ENCODE measurements at regions not wholly inside any gene's neighbourhood (a gene's known extent, or its start where the extent isn't known, plus 50 kb on each side); places are given as distances from the start of the nearest gene placed in this dataset.
A peak's percentile ranks its signal among the peaks of the same experiment; 100 is the strongest.
"Not testable (repeated sequence)": the region's sequence is repeated elsewhere in the genome, so short reads cannot be mapped to it uniquely, and the experiment has no call there.

GRCh38 chr3:113377158-113377557 is 64.1 kb downstream of the CFAP44 start:
- H3K27ac ChIP-seq: no peak overlapping the region

GRCh38 chr3:113374078-113374477 is 67.2 kb downstream of the CFAP44 start:
- no peak for TF ChIP-seq CTCF (IDR thresholded peaks at IDR 0.05)
- TF ChIP-seq ZFX (IDR thresholded peaks at IDR 0.05; ENCODE audit: borderline replicate concordance): no peak
- H3K27ac ChIP-seq: no peak overlapping the region

More at GRCh38 chr3:113377158-113377557, 64.1 kb downstream of the CFAP44 start:
- TF ChIP-seq ZFX (IDR thresholded peaks at IDR 0.05; ENCODE audit: borderline replicate concordance): no peak
- TF ChIP-seq CTCF (IDR thresholded peaks at IDR 0.05): no peak

DNA sequence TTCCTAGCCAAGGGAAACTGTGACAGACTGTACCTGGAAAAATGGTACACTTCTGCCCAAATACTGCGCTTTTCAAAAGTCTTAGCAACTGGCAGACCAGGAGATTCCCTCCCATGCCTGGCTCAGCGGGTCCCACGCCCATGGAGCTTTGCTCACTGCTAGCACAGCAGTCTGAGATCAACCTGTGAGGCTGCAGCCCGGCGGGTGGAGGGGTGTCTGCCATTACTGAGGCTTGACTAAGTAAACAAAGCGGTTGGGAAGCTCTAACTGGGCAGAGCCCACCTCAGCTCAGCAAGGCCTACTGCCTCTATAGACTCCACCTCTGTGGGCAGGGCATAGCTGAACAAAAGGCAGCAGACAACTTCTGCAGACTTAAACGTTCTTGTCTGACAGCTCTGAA is 74.5 kb downstream of the CFAP44 start:
- not testable (repeated sequence) for H3K27ac ChIP-seq

DNA sequence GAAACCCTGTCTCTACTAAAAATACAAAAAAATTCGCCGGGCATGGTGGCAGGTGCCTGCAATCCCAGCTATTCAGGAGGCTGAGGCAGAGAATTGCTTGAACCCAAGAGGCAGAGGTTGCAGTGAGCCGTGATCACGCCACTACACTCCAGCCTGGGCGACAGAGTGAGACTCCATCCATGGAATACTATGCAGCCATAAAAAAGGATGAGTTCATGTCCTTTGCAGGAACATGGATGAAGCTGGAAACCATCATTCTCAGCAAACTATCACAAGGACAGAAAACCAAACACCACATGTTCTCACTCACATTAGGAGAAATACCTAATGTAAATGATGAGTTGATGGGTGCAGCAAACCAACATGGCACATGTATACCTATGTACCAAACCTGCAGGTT is 86.0 kb downstream of the CFAP44 start:
- not testable (repeated sequence) for H3K27ac ChIP-seq

GRCh38 chr3:113354307-113354706 is 87.0 kb downstream of the CFAP44 start:
- TF ChIP-seq ZFX (IDR thresholded peaks at IDR 0.05; ENCODE audit: borderline replicate concordance) (no peak), CTCF (IDR thresholded peaks at IDR 0.05) (no peak)

DNA sequence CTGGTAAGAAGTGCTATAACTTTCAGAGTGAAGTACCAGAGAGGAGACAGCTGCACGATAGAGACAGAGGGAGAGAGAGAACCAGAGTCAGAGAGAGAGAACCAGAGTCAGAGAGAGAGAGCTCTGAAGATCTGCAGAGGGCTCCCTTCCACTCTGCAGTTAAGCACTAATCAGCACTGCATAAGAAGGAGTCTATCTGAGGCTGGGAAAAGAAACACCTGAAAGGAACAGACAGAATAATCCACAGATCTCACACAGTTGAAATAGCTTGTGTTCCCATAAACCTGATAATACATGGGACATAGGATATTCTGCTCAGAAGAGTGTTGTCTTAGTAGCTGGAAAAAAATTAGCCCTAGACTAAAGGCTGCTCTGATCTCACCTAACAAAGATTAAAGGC is 87.6 kb downstream of the CFAP44 start:
- TF ChIP-seq CTCF (IDR thresholded peaks at IDR 0.05) (no peak), ZFX (IDR thresholded peaks at IDR 0.05; ENCODE audit: borderline replicate concordance) (no peak)
- no peak overlapping the region for H3K27ac ChIP-seq

More at GRCh38 chr3:113354307-113354706, 87.0 kb downstream of the CFAP44 start:
- no peak overlapping the region for H3K27ac ChIP-seq

DNA sequence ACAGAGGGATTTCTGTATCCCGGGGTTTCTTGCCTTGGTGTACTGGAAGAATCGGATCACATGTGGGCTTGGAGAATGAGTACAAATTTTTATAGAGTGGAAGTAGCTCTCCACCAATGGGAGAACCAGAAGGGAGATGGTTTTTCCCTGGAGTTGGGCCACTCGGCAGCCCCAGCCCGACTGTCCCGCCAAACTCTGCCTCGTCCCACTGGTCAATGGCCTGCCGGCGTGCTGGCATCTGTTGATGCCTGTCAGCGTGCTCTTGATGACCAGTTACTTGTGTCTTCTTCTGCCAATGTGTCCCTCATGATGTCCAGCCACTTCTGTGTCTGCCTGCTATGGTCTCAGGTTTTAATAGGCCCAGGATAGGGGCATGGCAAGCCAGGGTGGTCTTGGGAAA is 100.5 kb downstream of the CFAP44 start:
- TF ChIP-seq ZFX (IDR thresholded peaks at IDR 0.05; ENCODE audit: borderline replicate concordance): no peak
- TF ChIP-seq CTCF (IDR thresholded peaks at IDR 0.05): no peak
- H3K27ac ChIP-seq: no peak overlapping the region

GRCh38 chr3:113339616-113340244 is 101.6 kb downstream of the CFAP44 start:
- peak; percentile 39 for TF ChIP-seq CTCF (IDR thresholded peaks at IDR 0.05)
- no peak for TF ChIP-seq ZFX (IDR thresholded peaks at IDR 0.05; ENCODE audit: borderline replicate concordance)
- H3K27ac ChIP-seq: no peak overlapping the region
